Hepatocyte (in vitro differentiated cells): ENCODE measurements at regions not wholly inside any gene's neighbourhood (a gene's known extent, or its start where the extent isn't known, plus 50 kb on each side); places are given as distances from the start of the nearest gene placed in this dataset.

Source experiments
- CTCF ChIP-seq: fragments of 200-600 bp; sonication (generic); IDR thresholded peaks from 2 replicates; pipeline ENCODE4 v1.5.1; 2016; ENCODE audit warnings: antibody characterized with exemption, mild to moderate bottlenecking; ENCODE audit not compliant: poor library complexity
- EZH2 ChIP-seq: fragments of 200-600 bp; sonication (generic); IDR thresholded peaks from 2 replicates; pipeline ENCODE4 v1.6.1; 2016; ENCODE audit warnings: antibody characterized with exemption, mild to moderate bottlenecking, borderline replicate concordance
- EZH2phosphoT487 ChIP-seq: fragments of 200-600 bp; sonication (generic); IDR thresholded peaks from one replicate; pipeline ENCODE4 v1.6.1; 2018; ENCODE audit warnings: antibody characterized with exemption, mild to moderate bottlenecking, low read depth, moderate library complexity; ENCODE audit not compliant: unreplicated experiment, severe bottlenecking

DNA sequence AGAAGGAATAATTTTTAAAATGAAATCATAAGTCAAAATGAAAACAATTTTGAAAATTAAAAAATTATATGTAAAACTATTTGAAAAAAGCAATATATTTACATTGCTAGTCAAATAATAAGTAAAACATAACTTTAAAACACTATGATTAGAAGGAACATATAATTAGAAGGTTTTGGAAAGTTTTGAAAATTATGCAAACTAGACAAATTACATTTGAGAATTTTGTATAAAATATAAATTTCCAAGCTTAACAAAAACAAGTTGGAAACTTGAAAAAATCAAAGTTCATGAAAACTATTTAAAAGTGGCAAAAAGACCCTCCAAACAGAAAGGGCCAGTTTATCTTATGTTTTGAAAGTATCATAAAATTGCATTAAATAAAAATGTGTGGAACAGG is 67.6 kb upstream of the TLL1 start:
- no peak for TF ChIP-seq CTCF
- no peak for TF ChIP-seq EZH2phosphoT487
- TF ChIP-seq EZH2: no peak
